Tibial nerve (tissue), 3 donors: ENCODE measurements at regions not wholly inside any gene's neighbourhood (a gene's known extent, or its start where the extent isn't known, plus 50 kb on each side); places are given as distances from the start of the nearest gene placed in this dataset.

ENCODE experiments used
- POLR2A ChIP-seq, 2 donors: fragments of 450-650 bp; IDR thresholded peaks; one replicate each; pipeline ENCODE4 v1.6.1; 2017; ENCODE audit warnings: antibody characterized with exemption in 2 of 2, mild to moderate bottlenecking in 2 of 2, moderate library complexity in 2 of 2
- TF ChIP-seq, protein P1 (sequence below), 5 experiments: fragments of 200-600 bp in 3 of 5; fragments of 450-650 bp in 2 of 5; sonication (generic) in 3 of 5; IDR thresholded peaks; one replicate each; pipeline ENCODE4 v1.5.1; 2016 to 2019; ENCODE audit warnings: antibody characterized with exemption in 5 of 5, mild to moderate bottlenecking in 3 of 5, moderate library complexity in 2 of 5

DNA sequence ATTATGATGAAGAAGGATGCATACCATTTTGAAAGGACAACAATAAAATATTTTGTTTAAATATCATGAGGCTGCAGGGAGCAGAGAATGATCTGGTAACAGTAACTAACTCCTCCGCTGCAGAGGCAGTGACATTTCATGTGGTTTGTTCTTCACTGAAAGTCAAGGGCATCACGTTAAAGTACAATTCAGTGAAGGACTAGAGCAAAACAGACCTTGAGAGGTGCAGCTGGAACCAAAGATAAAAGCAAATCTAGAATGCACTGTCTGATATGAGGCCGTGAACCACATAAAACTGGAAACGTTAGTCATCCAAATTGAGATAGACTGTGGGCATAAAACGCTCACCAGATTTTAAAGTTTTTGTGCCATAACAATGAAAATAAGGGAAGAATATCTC lies 522.9 kb upstream of the TNP1 start:
- TF ChIP-seq POLR2A (IDR thresholded peaks at IDR 0.05), result no peak
- TF ChIP-seq, protein P1, sequence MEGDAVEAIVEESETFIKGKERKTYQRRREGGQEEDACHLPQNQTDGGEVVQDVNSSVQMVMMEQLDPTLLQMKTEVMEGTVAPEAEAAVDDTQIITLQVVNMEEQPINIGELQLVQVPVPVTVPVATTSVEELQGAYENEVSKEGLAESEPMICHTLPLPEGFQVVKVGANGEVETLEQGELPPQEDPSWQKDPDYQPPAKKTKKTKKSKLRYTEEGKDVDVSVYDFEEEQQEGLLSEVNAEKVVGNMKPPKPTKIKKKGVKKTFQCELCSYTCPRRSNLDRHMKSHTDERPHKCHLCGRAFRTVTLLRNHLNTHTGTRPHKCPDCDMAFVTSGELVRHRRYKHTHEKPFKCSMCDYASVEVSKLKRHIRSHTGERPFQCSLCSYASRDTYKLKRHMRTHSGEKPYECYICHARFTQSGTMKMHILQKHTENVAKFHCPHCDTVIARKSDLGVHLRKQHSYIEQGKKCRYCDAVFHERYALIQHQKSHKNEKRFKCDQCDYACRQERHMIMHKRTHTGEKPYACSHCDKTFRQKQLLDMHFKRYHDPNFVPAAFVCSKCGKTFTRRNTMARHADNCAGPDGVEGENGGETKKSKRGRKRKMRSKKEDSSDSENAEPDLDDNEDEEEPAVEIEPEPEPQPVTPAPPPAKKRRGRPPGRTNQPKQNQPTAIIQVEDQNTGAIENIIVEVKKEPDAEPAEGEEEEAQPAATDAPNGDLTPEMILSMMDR (IDR thresholded peaks at IDR 0.05), result no peak
